Stomach (tissue), 8 donors: ENCODE measurements at regions not wholly inside any gene's neighbourhood (a gene's known extent, or its start where the extent isn't known, plus 50 kb on each side); places are given as distances from the start of the nearest gene placed in this dataset.

Experiments
- DNase-seq, 2 donors: peaks; one replicate each; pipeline versions ENCODE4 v3.0.0 to v3.0.0-alpha.2; 2013 to 2019
- H3K27ac ChIP-seq, 5 donors: fragments of 200-600 bp in 4 of 5; sonication (generic) in 4 of 5; one replicate each; pipeline ENCODE4 v1.5.1; 2013 to 2019; ENCODE audit warnings: mild to moderate bottlenecking in 1 of 5, moderate library complexity in 1 of 5
- H3K27me3 ChIP-seq, 3 donors: fragments of 200-600 bp; sonication (generic); one replicate each; pipeline ENCODE4 v1.5.1; 2017 to 2019; ENCODE audit warnings: mixed run types in 1 of 3
- H3K36me3 ChIP-seq, 4 donors: fragments of 200-600 bp; sonication (generic); 1 replicate in 3 of 4; 2 replicates in 1 of 4; pipeline ENCODE4 v1.5.1; 2016 to 2019
- H3K4me1 ChIP-seq, 4 donors: fragments of 200-600 bp; sonication (generic); one replicate each; pipeline ENCODE4 v1.5.1; 2016 to 2019
- H3K4me3 ChIP-seq, 4 donors: fragments of 200-600 bp; sonication (generic) in 3 of 4; one replicate each; pipeline ENCODE4 v1.5.1; 2016 to 2019; ENCODE audit warnings: mild to moderate bottlenecking in 1 of 4
- H3K9me3 ChIP-seq, 4 donors: fragments of 200-600 bp; sonication (generic); one replicate each; pipeline ENCODE4 v1.5.1; 2016 to 2019
- CTCF ChIP-seq, 7 experiments: fragments of 450-650 bp in 4 of 7; fragments of 200-600 bp in 3 of 7; sonication (generic) in 3 of 7; IDR thresholded peaks; one replicate each; pipeline ENCODE4 v1.5.1; 2016 to 2019; ENCODE audit warnings: antibody characterized with exemption in 7 of 7, control low read depth in 2 of 7, mild to moderate bottlenecking in 1 of 7
- EP300 ChIP-seq: sonication (generic); formaldehyde crosslinking; IDR thresholded peaks from one replicate; pipeline ENCODE4 v1.6.1; 2017; ENCODE audit warnings: antibody characterized with exemption
- POLR2A ChIP-seq, 4 donors: fragments of 450-650 bp; IDR thresholded peaks; one replicate each; pipeline ENCODE4 v1.6.1; 2016; ENCODE audit warnings: antibody characterized with exemption in 4 of 4, control low read depth in 2 of 4, mild to moderate bottlenecking in 1 of 4, moderate library complexity in 1 of 4
- POLR2AphosphoS5 ChIP-seq, 3 donors: sonication (generic); formaldehyde crosslinking; IDR thresholded peaks; one replicate each; pipeline ENCODE4 v1.6.1; 2016; ENCODE audit warnings: antibody characterized with exemption in 3 of 3
- WGBS, 5 donors: extraction: QIAGEN DNeasy Blood & Tissue Kit in 3 of 5; methylation state at CpG; one replicate each; pipeline versions ENCODE4 v1.1.5 to v1.1.7; 2013 to 2018; 5-methylcytosine and 5-hydroxymethylcytosine counted together
- intact Hi-C: fragments of 100-400 bp; cut with DNase I; formaldehyde crosslinking; loops from one replicate; pipeline ENCODE4 v1.15.1; 2023; ENCODE audit warnings: low total_unique reads
- donor health status: healthy with polysubstance abuse.
- donor health status: Bipolar disorder and iron deficiency.
- donor health status: healthy.

GRCh38 chr12:105793421-105793820 is 345.3 kb downstream of the NUAK1 start:
- TF ChIP-seq CTCF (IDR thresholded peaks at IDR 0.05) (no peak), POLR2A (IDR thresholded peaks at IDR 0.05) (no peak)
- WGBS, 5 donors: 45 to 79% (median 65%) methylated on average over 5 of the region's 5 CpGs

GRCh38 chr12:105798256-105798845 is 340.4 kb downstream of the NUAK1 start:
- TF ChIP-seq POLR2AphosphoS5 (IDR thresholded peaks at IDR 0.05) (no peak), EP300 (no peak), POLR2A (IDR thresholded peaks at IDR 0.05) (no peak), CTCF (IDR thresholded peaks at IDR 0.05) (no peak)
- WGBS, 5 donors: 44 to 69% (median 59%) methylated on average over 2 of the region's 2 CpGs
- H3K27me3 ChIP-seq: no peaks in the 10 kb centered on the region

More at GRCh38 chr12:105793421-105793820, 345.3 kb downstream of the NUAK1 start:
- H3K27ac ChIP-seq: no peak overlapping the region
- H3K9me3 ChIP-seq: peaks cover 0 to 20% (median 11%) of the 10 kb centered on the region in 4 donors
- no peak for DNase-seq
- H3K27me3 ChIP-seq: no peaks in the 10 kb centered on the region
- H3K36me3 ChIP-seq: no peaks in the 10 kb centered on the region
- no peaks in the 10 kb centered on the region for H3K4me1 ChIP-seq
- intact Hi-C loops: no loop called here
- no peak overlapping the region for H3K4me3 ChIP-seq

GRCh38 chr12:105799103-105799502 is 339.7 kb downstream of the NUAK1 start:
- Histone ChIP-seq H3K36me3 (no peaks in the 10 kb centered on the region), H3K27me3 (no peaks in the 10 kb centered on the region), H3K4me3 (no peak overlapping the region), H3K4me1 (no peaks in the 10 kb centered on the region), H3K27ac (no peak overlapping the region), H3K9me3 (no peaks in the 10 kb centered on the region)
- TF ChIP-seq EP300 (no peak), POLR2AphosphoS5 (IDR thresholded peaks at IDR 0.05) (no peak), CTCF (IDR thresholded peaks at IDR 0.05) (no peak), POLR2A (IDR thresholded peaks at IDR 0.05) (no peak)
- 74 to 93% (median 91%) methylated on average over 2 of the region's 2 CpGs for WGBS, 5 donors
- intact Hi-C loops: no loop called here
- DNase-seq: no peak

More at GRCh38 chr12:105798256-105798845, 340.4 kb downstream of the NUAK1 start:
- H3K27ac ChIP-seq: no peak overlapping the region
- no peak overlapping the region for H3K4me3 ChIP-seq
- H3K9me3 ChIP-seq: no peaks in the 10 kb centered on the region
- DNase-seq: no peak
- intact Hi-C loops: no loop called here
- no peaks in the 10 kb centered on the region for H3K36me3 ChIP-seq
- no peaks in the 10 kb centered on the region for H3K4me1 ChIP-seq

- Histone ChIP-seq H3K36me3 (no peaks in the 10 kb centered on the region), H3K27me3 (no peaks in the 10 kb centered on the region), H3K9me3 (no peaks in the 10 kb centered on the region), H3K4me1 (no peaks in the 10 kb centered on the region), H3K27ac (no peak overlapping the region), H3K4me3 (no peak overlapping the region)
- DNase-seq: no peak
- TF ChIP-seq EP300 (no peak), POLR2A (IDR thresholded peaks at IDR 0.05) (no peak)
- intact Hi-C loops: no loop called here
- WGBS, 5 donors: 58 to 85% (median 75%) methylated on average over 2 of the region's 2 CpGs
Measured at GRCh38 chr12:105801351-105801750, 337.4 kb downstream of the NUAK1 start.

GRCh38 chr12:105803292-105803691 is 335.5 kb downstream of the NUAK1 start:
- Histone ChIP-seq H3K36me3 (no peaks in the 10 kb centered on the region), H3K27ac (no peak overlapping the region), H3K4me1 (no peaks in the 10 kb centered on the region), H3K9me3 (no peaks in the 10 kb centered on the region), H3K4me3 (no peak overlapping the region), H3K27me3 (no peaks in the 10 kb centered on the region)
- intact Hi-C loops: no loop called here
- TF ChIP-seq POLR2AphosphoS5 (IDR thresholded peaks at IDR 0.05) (no peak), POLR2A (IDR thresholded peaks at IDR 0.05) (no peak), EP300 (no peak), CTCF (IDR thresholded peaks at IDR 0.05) (no peak)
- WGBS, 5 donors: 48 to 74% (median 57%) methylated on average over 4 of the region's 4 CpGs
- no peak for DNase-seq
